Raji (cell line): ENCODE measurements at regions not wholly inside any gene's neighbourhood (a gene's known extent, or its start where the extent isn't known, plus 50 kb on each side); places are given as distances from the start of the nearest gene placed in this dataset.

Source experiments
- POLR2A ChIP-seq: IDR thresholded peaks from 2 replicates; pipeline ENCODE4 v1.6.1; 2011; ENCODE audit warnings: low read depth, low read length, control low read depth; ENCODE audit not compliant: insufficient read depth

DNA sequence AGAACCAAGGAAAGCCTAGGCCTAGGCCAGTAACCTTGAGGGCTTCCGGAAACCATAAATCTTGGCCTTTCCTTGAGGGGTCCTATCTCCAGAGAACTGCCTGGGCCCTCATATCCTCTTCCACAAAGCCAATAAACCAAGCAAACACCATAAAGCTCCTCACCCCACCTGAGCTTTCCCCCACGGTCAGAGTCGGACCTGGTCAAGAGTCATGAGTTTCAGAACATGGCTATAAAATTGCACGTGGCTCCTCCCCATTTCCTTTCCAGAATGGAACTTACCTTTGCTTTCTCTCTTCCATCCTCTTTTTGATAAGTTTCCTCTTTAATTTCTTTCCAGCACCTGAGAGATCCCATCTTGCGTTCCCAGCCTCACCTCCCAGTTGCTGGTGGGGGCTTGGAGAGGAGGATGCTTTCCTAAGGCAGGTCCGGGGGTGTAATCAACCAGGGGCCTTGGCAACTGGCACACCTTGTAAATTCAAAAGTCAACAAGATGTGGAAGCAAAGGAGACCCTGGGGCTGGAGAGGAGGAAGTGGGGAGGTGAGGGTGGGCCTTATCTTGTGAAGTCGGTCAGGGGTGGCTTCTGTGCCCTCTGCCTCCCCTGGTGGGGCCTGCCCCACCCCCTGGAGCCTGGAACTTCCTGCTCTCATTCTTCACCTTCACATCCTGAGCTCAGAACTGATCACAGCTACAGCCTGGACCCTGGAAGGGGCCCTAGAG lies 259.9 kb downstream of the FOXD2 start:
- no peak for TF ChIP-seq POLR2A

DNA sequence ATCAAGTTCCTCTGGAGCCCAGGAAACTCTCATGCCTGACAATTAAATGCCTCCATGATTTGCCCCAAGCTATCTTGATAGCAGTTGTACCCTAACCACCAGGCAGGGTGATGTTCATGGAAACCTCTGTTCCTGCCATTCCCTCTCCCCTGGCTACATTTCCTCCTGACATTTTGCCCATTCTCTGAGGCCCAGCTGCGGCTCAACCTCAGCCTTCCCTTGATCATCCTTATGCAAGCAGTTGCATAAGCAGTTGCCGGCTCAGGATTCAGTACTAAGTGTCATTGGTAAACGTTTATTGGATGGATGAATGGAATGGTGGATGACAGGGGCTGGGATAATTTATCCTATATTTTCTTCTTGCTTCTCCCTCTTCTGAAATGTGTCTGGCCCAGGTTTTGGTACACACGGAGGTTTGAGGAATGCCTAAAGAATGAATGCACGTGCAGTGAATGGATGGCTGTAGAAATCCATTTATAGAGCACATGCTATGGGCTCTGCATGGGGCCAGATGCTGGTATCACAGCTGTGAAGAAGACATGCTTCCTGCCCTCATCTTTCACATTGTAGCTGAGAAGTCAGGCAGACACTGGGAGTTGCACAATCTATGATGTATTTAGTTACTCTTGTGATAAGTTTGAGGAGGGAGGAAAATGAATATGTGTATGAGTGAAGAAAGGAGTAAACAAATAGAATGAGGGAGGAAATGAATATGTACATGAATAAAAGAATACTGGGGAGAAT lies 261.8 kb downstream of the FOXD2 start:
- no peak for TF ChIP-seq POLR2A

DNA sequence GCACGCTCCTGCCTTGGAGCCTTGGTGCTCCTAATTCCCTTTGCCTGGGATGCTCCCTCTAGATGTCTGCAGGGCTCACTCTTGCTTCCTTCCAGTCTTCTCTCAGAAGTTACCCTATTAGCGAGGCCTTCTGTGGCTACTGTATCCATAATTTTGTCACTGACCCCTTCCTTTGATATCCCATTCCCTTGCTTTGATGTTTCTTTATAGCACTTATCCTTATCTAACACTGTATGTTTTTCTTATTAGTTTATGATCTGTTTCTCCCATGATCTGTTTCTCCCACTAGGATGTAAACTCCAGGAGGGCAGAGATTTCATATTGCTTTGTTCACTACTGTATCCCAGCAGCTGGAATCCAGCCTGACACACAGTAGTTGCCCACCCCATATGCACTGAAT lies 263.4 kb downstream of the FOXD2 start:
- TF ChIP-seq POLR2A, result no peak

DNA sequence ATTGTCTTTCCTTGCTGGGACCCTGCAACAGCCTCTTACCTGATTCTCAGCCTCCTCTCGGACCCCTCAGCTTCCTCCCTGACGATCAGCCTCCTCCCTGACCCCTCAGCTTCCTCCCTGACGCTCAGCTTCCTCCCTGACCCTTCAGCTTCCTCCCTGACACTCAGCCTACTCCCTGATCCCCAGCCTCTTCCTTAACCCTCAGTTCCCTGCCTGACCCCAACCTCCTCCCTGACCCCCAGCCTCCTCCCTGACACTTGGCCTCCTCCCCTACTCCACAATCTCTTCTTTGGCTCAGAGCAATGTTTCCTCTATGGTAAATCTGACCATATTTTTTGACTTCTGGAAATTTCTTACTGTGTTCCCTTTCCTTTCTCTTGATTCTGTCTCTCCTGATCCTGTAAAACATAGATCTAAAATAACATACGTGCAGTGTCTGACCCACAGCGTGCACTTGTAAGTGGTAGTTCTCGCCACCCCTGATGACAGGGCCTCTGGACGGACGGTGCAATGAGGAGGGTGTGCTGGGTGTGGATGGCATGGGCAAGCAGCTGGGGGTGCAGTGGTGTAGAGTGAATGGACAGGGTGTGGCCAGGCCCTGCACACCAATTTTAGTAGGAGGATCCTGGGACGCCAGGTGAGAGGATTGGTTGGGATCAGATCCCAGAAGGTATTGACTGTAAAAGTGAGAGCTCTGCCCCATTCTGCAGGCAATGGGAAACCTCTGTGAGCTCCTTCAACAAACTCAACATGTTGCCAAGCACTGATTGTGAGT lies 264.1 kb downstream of the FOXD2 start:
- no peak for TF ChIP-seq POLR2A

DNA sequence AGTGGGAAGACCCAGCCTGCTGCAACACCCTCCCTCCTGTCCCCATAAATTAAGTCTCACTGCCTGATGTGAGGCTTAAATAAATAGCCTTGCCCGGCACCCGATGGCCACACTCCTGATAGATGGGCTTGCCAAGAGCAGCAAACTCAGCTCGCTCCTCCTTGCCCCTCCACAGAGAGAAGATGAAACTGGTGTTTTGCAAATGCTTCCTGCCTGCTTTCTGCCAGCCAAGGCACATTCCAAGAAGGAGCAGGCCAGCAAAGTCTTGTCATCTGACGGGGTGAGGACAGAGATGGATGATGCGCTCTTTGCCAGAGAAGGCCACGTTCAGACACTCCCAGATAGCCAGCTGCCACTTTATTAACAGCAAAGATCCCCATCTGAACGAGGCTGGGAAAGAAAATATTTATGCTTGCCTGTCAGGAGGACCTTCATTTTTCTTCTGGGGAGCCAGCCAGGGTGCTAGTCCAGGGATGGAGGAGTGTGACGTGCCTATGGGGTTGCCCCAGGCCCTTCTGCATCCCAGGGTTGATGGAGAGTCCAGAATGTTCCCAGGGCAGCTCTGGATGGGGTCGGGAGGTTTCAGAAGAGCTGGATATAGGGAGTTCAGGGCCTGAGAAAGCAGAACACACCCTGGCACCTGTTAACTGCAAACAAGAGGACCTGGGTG lies 265.4 kb downstream of the FOXD2 start:
- no peak for TF ChIP-seq POLR2A

DNA sequence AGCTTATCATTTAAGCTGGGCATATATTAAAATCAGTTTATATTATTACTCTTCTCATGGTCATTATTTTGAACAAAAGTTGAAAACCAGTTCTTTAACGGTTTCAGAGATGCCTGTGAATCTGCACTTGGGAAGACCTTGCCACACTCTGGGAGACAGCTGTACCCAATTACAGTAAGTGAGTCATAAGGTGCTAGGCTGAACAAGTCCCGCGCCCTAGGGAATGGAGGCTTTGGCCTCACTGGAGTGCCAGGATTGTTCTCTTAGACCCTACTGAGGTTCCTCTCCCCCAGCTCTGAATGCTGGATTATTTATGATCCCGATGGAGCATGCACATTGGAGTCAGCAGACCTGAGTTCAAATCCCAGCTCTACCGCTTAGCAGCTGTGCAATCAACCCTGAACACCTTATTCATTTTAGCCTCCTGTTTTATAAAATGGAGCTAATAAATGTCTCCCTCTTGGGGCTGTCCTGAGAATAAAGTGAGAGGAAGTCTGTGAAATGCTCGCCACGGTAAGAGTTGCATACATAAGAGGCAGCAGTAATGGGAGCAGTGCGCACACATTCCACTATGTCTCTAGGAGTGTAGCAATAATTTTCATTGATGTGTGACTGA lies 266.2 kb downstream of the FOXD2 start:
- TF ChIP-seq POLR2A, result no peak

DNA sequence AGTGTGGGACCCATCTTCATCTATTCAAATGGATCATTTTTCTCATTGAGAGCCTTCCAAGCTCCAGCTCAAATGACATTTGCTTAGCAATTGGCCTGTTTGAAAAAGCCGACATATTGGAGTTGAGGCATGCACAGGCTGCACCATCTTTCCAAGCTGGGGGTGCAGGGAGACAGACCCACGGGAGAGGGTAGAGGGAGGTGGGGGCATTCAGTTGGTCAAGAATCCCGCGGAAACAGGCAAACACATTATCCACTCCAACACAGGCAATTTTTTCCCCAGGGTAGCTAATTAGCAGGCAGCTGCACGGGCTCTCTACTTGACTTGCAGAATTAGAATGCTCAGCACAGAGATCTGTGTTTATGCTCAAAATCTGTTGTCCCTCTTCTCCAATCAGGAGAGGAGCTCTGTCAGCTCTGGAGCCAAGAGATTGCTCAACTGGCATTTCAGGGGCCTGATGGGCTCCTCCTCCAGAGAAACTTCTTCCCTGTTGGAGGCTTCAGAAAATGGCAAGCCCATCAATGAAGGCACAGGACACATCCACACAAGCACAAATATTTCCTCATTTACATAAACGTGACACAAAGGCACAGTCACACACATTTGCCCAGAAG lies 267.8 kb downstream of the FOXD2 start:
- TF ChIP-seq POLR2A, result no peak

DNA sequence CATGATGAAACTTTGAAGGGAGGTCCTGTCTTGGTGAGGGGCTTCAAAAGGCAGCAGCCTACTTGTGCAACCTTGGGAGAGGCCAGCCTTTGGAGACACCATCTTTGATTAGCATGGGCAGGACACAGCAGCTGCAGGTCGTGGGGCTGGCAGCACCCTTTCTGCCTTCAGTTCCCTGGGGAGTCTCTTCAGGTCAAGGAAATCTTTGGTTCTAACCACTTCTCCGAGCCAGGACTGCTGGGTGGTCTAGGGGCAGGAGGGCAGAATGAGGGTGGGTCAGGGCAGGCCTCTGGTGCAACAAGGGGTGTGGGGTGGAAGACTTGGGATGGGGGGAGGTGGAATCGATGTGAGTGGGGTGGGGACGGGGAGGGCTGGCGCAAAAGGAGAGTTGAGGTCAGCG lies 269.7 kb downstream of the FOXD2 start:
- no peak for TF ChIP-seq POLR2A

DNA sequence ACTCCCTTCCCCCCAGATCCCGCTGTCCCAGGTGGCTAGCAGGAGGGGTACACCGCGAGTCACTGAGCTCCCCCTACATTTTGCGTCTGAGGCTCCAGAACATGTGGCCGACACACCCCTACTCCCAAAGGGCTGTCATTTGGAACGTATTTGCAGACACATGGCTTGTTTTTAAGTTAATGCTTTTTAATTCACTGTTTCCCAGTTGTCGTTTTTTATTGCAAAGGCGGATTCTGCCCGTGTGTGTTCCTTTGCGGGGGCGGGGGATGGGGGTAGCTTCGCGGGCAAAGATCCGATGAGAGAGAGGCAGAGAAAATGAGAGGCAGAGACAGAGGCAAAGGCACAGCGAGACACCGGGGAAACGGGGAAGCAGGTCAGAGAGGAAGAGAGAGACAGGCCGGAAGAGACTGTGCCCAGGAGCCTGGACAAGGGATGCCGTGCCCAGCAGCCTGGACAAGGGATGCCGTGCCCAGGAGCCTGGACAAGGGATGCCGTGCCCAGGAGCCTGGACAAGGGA lies 270.2 kb downstream of the FOXD2 start:
- no peak for TF ChIP-seq POLR2A

DNA sequence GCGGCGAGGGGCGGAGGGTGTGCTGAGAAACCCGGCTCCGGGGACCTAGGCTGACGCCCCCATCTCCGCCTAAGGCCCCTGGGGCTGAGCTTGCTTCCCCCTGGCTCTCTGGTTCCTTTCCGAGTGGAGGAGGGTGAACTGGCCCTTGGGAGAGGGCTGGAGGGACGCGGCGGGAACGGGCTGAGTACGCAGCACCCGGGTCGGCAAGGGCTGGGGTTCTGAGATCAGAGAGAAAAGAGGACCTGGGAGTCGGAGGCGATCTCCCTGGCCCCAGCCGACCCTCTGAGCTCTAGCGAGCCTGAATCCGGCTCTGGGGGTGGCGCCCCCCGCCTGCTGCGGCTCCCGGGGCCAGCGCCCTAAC lies 270.8 kb downstream of the FOXD2 start:
- TF ChIP-seq POLR2A, result no peak

DNA sequence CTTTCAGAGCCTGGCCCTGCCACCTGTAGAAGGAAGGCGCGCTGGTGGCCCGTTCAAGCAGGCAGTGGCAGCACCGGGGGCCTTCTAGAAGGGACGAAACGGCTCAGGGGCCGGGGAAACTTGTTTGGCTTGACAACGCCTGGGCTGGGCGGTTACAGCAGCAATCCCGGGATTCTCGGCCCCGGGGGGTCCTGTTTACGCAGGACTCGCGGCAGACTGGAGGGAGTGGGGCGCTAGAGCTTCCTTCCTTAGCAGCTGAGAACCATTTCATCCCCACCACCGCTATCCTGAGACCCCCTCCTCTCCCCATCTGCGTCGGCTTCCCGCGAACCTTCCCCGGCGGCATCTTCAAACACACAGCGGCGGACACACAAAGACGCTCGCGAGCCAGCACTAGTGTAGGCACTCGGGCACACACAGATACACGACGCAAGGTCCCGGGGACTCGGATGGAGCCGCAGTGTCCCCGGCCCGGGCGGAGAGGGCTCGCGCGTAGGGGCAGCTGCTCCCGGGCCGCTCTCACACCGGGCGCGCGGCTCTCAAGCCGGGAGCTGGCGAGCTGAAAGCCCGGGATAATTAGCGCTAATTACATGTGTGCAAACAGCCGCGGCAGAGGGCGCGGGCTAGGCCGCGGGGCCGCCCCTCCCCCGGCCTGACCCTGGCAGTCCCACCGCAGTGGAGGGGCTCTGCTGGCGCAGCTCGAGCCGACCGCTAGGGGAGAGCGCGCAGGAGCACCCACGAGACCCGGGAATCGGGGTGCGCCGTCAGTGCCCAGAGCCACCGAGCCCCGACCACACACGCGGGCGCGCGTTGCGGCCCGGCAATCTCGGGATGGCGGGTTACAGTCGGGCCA lies 271.4 kb downstream of the FOXD2 start:
- TF ChIP-seq POLR2A, result no peak

DNA sequence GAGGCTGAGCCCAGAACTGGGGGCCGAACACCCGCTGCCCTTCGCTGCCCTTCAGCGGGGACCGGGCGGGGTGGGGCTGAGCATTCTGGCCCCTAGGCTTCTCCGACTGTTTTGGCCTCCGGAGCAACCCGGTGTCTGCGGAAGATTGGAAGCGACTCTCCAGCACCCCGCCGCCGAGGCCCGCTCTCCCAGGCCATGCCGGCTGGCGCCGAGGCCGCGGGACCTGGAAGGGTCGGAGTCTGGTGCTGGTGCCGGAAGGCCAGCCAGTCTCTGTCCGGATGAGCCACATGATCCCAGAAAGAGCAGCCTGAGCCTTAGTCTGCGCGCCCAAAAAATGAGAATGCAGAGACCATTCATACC lies 272.0 kb downstream of the FOXD2 start:
- no peak for TF ChIP-seq POLR2A

DNA sequence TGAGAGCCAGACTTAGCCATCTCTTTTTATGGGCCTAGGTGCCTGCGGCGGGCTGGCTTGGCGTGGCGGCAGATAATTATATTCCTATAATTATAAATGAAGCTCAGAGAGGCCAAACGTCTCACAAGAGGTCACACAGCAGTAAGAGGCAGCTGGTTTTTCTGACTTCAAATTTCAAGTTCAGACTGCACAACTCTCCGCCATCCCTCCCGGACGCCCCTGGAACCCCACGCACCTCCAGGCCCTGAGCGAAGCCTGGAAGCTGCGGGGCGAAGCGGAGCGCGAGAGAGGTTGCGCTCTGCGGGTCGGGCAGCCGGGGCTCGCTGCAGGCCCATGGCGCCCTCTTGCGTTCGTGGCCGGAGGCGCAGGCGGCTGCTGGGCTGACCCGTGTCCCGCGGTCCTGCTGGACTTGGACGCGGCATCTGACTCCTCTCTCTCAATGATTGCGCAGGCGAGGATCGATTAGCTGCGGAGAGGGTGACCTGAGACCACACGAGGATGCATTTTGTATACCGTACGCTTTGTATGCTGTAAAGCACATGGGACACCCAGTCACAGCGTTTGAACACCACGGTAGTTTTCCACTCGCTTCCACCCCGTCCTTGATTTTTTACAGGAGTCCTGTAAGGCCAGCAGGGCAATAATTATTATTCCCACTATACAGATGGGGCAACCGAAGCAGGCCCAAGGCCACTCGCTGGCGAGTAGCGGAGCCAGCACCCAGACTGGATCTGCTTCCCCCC lies 272.7 kb downstream of the FOXD2 start:
- TF ChIP-seq POLR2A, result no peak
